HG02870 (cell line): ENCODE measurements at regions not wholly inside any gene's neighbourhood (a gene's known extent, or its start where the extent isn't known, plus 50 kb on each side); places are given as distances from the start of the nearest gene placed in this dataset.

ENCODE experiments used
- ATAC-seq: cut with Tn5 transposase; IDR thresholded peaks from one replicate; pipeline ENCODE4 v1.9.1; 2021; ENCODE audit warnings: mild to moderate bottlenecking, moderate library complexity; ENCODE audit not compliant: unreplicated experiment

GRCh38 chr2:236847023-236847422 lies 238.7 kb upstream of the COPS8 start:
- ATAC-seq = no peak

- no peak for ATAC-seq
Measured at GRCh38 chr2:236847538-236848263, 238.0 kb upstream of the COPS8 start.

- no peak for ATAC-seq
Measured at GRCh38 chr2:236848501-236848900, 237.2 kb upstream of the COPS8 start.

- no peak for ATAC-seq
Measured at GRCh38 chr2:236849508-236849907, 236.2 kb upstream of the COPS8 start.

- ATAC-seq = no peak
Measured at GRCh38 chr2:236849940-236850339, 235.7 kb upstream of the COPS8 start.

- ATAC-seq = no peak
Measured at GRCh38 chr2:236851187-236851586, 234.5 kb upstream of the COPS8 start.

GRCh38 chr2:236852100-236852976 lies 233.4 kb upstream of the COPS8 start:
- ATAC-seq = no peak

- no peak for ATAC-seq
Measured at GRCh38 chr2:236852977-236853374, 232.7 kb upstream of the COPS8 start.

- no peak for ATAC-seq
Measured at GRCh38 chr2:236853585-236854051, 232.1 kb upstream of the COPS8 start.

- no peak for ATAC-seq
Measured at GRCh38 chr2:236855176-236855865, 230.4 kb upstream of the COPS8 start.

- ATAC-seq = no peak
Measured at GRCh38 chr2:236855866-236856847, 229.5 kb upstream of the COPS8 start.

- no peak for ATAC-seq
Measured at GRCh38 chr2:236856848-236857235, 228.8 kb upstream of the COPS8 start.

GRCh38 chr2:236857246-236857645 lies 228.4 kb upstream of the COPS8 start:
- ATAC-seq = no peak

GRCh38 chr2:236857781-236858180 lies 227.9 kb upstream of the COPS8 start:
- no peak for ATAC-seq

- ATAC-seq = no peak
Measured at GRCh38 chr2:236858661-236859060, 227.0 kb upstream of the COPS8 start.

- ATAC-seq = no peak
Measured at GRCh38 chr2:236859908-236860307, 225.8 kb upstream of the COPS8 start.

- ATAC-seq = no peak
Measured at GRCh38 chr2:236861196-236861875, 224.4 kb upstream of the COPS8 start.

- ATAC-seq = no peak
Measured at GRCh38 chr2:236861944-236862343, 223.7 kb upstream of the COPS8 start.

- ATAC-seq = no peak
Measured at GRCh38 chr2:236862526-236862925, 223.2 kb upstream of the COPS8 start.
